Activated CD4-positive, alpha-beta T cell treated with anti-CD3 and anti-CD28 coated beads for 4 hours (primary cell): ENCODE measurements at regions not wholly inside any gene's neighbourhood (a gene's known extent, or its start where the extent isn't known, plus 50 kb on each side); places are given as distances from the start of the nearest gene placed in this dataset.
"Not testable (repeated sequence)": the region's sequence is repeated elsewhere in the genome, so short reads cannot be mapped to it uniquely, and the experiment has no call there.

Experiments
- DNase-seq, 2 donors: peaks; one replicate each; pipeline ENCODE4 v3.0.0-alpha.2; 2020

DNA sequence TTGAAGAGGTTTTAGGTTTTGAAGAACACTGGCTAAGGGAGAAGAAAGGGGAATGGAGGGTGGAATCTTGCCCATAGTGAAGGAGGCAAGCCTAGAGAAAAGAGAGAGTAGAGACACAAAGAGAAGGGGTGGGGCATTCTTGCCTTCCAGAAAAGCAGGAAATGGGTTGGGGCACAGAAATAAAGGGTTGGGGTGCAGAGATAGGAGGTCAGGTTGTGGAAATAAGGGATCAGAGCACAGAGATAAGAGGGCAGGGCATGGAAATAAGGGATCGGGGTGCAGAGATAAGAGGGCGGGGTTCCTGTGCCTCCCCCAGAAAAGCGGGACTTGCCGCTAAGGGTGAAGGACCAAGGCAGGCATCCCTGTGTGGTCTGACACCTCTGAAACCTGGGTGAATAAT is 69.9 kb downstream of the ALG1L2 start:
- not testable (repeated sequence) for DNase-seq

DNA sequence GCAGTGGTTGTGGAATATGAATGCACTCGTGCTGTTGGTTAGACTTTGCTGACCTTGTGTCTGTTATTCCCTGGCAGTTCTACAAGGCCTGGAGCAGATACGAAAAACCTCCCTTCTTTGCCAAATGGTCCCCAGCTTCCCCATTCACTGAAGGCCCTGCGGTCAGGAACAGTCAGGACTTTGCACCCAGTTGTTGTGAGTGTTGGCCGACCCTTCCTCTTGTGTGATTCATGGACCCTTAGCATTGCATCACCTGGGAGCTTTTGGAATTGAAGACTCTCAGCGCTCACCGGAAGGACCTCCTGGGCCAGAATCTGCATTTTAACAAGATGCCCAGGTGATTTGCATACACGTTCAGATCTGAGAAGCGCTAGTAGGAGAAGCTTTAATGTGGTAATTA is 71.6 kb downstream of the ALG1L2 start:
- not testable (repeated sequence) for DNase-seq

DNA sequence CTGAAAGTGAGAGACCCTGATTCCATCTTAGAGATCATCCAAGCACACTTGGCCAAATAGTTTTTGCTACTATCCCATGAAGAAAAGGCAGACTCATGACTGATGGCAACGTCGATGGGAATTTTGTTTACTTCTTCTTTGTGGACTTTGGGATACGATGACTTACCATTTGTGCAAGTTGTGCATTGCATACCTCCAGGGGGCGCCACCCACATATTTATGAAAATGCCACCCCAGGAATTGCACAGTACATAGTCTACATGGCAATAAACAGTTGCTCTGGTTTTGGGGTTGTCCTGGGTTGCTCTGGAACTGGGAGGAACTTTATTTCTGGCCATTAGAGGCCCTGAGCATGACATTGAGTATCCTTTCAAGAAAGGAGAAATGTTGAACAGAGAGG is 73.8 kb downstream of the ALG1L2 start:
- not testable (repeated sequence) for DNase-seq

DNA sequence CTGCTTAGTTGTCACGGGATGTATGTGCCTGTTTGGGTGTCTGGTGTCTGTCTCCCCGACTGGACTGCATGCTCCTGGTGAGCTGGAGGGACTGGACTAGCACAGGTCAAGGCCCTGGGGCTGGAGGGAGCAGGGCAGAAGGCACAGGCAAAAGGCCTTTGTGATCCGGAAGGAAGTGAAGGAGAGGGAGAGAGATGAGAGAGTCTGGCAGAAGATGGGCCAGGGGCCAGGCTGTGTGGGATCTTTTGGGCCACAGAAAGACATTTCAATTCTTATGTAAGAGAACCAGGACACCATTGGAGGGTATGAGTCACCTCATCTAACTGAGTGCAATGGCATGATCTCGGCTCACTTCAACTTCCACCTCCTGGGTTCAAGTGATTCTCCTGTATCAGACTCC is 85.2 kb downstream of the ALG1L2 start:
- DNase-seq: not testable (repeated sequence)

DNA sequence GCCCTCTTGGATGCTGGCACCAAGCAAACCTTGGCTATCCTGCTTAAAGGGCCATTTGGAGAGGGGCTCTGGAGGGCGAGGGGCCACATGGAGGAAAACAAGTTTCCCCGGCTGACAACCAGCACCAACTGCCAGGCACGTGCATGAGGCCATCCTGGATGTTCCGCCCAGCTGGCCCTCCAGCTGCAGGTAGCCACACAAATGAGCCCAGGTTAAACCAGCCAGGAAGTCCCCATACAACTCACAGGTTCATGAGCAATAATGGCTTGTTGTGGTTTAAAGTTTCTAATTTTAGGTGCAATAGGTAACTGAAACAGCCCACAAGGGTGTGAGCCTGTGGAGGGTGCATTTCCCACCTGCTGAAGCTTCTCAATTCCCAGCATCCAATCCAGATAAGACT is 93.6 kb downstream of the ALG1L2 start:
- DNase-seq: not testable (repeated sequence)

DNA sequence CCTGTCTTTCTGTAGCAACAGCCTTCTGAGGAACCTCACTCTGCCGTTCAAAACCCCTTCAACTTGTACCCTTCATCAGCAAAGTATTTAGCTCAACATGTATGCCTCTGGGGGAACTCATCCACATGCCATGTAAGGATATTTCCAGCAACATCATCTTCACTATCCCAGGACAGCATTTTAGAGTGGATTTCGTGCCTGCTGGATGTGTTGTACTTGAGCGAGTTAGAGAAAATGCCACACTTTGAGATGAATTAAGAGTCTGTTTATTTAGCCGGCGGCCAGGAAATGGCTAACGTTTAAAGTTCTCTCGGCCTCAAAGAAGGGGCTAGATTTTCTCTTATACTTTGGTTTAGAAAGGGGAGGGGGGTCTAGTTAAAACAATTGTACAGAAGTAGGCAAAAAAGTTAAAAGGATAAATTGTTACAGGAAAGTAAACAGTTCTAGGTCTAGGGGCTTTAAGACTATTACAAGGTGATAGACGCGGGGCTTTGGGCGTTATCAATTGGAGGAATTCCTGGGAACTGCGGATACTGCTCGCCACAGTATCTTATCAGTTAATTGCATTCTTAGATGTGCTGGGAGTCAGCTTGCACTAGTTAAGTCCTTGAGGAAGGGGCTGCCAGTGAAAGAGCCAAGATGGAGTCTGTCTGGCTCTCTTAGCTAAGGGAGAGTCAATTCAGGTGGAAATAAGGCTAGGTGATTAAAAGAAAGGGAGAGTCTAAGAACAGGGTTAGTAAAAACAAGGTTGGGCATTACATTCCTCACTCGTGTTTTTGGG is 95.0 kb downstream of the ALG1L2 start:
- DNase-seq: not testable (repeated sequence)

DNA sequence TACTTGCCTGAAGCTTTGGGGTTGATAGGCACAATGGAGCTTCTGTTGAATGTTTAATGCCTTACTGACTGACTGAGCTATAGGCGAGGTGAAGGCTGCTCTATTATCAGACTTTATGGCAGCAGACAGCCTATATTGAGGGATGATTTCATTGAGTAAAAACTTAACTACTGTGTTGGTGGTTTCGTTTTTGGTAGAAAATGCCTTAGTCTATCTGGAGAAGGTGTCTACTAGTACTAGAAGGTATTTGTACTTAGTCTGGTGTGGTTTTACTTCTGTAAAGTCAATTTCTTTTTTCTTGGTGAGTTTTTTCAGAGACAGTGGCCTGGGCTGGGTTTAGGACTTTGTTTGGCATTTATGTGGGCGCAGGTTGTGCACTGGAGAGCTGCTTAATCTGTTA is 97.2 kb downstream of the ALG1L2 start:
- not testable (repeated sequence) for DNase-seq

DNA sequence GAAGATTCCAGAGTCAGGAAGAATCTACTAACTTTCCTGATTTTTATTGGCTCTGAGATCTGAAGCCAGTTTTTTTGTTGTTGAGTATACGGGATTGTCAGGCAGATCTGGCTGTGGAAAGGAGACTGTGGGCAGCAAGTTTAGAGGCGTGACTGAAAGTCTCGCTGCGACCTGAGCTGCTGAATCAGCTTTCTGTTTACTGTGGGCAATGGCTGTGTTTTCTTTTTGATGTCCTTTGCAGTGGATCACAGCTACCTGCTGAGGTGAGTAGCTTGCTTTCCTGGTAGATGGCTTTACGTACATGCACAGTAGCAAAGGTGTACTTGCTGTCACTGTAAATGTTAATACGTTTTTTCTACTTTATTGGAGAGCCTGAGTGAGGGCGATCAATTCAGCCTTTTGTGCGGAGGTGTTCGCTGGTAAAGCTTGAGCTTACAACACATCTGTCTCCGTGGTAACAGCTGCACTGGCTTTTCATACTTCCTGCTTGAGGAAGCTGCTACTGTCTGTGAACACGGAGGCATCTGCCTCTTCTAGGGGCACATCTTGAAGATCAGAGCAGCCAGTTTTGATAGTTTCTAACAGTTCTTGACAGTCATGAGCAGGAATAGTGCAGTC is 97.8 kb downstream of the ALG1L2 start:
- peak; percentile 20 to 24 for DNase-seq

DNA sequence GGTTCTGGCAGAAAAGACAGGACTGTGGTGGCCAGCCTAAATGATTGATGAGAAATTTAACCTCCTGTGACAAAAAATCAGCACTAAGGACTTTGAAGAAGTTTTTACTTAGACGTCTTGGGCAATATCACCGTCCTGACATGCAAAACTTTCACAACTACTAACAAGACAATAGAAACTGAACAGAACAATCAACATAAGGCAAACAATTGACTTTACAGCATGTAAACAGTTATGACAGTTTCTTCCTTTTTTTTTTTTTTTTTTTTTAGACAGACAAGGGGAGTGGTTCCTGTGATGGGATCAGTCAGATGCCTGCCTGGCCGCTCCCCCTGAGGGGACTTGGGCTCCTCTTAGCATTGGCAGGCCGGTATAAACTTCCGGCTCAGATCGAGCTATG is 100.8 kb downstream of the ALG1L2 start:
- DNase-seq: not testable (repeated sequence)

DNA sequence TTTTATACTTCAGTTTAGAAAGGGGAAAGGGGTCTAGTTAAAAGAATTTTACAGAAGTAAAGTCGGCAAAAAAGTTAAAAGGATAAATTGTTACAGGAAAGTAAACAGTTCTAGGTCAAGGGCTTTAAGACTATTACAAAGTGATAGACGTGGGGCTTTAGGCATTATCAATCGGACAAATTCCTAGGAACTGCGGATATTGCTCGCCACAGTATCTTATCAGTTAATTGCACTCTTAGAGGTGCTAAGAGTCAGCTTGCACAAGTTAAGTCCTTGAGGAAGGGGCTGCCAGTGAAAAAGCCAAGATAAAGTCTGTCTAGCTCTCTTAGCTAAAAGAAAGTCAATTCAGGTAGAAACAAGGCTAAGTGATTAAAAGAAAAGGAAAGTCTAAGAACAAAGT is 102.1 kb downstream of the ALG1L2 start:
- not testable (repeated sequence) for DNase-seq

DNA sequence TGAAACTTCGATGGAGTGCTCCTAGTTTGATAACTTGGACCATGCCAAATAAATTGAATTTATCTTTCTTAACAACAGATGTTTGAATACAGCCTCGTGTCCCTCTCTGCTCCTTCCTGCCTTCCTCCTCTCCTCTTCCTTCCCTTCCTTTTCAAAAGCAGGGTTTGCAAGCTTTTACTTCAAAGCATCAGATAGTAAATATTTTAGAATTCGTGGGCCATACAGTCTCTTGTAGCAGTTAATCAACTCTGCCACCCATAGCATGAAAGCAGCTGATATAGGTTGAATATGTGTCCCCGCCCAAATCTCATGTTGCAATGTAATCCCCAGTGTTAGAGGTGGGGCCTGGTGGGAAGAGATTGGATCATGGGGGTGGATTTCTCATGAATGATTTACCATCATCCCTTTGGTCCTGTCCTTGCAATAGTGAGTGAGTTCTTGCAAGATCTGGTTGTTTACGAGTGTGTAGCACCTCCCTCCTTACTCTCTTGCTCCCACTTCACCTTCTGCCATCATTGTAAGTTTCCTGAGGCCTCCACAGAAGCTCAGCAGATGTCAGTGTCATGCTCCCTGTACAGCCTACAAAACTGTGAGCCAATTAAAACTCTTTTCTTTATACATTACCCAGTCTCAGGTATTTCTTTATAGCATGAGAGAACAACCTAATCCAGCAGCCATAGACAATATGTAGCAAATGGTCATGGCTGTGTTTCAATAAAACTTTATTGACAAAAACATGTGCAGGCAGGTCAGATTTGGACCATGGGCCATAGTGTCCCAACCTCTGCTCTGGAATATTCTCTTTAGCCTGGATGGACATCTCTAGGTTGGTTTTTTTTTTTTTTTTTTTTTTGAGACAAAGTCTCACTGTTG is 102.8 kb downstream of the ALG1L2 start:
- not testable (repeated sequence) for DNase-seq

DNA sequence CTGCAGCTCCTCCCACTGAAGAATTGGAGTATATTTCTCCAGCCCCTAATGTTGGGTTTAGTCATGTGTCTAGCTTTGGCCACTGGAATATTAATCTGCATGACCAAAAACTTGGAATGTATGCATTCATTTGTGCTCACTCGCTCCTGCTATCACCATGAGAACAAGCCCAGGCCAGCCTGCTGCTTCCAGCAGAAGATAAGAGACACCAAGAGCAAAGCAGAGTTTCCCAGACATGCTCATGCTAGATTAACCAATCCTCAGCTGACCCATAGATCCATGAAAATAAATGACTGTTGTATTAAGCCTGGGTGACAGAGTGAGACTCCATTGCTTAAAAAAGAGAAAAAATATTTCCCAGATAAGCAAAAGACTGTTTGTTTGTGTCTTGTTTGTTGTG is 119.6 kb downstream of the ALG1L2 start:
- DNase-seq: not testable (repeated sequence)

DNA sequence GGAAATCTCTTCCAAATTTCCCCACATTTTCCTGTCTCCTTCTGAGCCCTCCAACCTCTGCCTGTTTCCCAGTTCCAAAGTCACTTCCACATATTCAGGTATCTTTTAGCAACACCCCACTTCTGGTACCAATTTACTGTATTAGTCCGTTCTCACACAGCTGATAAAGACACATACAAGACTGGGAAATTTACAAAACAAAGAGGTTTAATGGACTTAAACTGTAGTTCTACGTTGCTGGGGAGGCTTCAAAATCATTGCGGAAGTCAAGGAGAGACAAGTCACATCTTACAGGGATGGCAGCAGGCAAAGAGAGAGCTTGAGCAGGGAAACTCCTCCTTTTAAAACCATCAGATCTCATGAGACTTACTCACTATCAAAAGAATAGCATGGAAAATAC is 122.0 kb downstream of the ALG1L2 start:
- DNase-seq: not testable (repeated sequence)

DNA sequence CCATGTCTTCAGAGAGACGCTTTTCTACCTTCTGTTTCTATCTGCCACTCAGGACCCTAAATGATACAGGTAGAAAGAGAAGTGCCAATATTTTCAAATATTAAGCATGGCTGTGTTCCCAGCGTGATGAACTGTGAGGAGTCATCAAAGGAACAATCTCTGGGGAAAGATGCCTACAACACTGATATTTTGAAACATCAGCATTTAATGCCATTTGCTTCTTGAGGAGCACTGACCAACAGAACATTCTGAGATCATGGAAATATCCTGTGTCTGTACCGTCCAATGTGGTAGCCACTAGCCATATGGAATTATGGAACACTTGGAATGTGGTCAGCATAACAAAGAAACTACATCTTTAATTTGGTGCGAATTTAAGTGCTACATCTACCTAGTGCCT is 117.9 kb upstream of the COL6A5 start:
- DNase-seq: no peak

DNA sequence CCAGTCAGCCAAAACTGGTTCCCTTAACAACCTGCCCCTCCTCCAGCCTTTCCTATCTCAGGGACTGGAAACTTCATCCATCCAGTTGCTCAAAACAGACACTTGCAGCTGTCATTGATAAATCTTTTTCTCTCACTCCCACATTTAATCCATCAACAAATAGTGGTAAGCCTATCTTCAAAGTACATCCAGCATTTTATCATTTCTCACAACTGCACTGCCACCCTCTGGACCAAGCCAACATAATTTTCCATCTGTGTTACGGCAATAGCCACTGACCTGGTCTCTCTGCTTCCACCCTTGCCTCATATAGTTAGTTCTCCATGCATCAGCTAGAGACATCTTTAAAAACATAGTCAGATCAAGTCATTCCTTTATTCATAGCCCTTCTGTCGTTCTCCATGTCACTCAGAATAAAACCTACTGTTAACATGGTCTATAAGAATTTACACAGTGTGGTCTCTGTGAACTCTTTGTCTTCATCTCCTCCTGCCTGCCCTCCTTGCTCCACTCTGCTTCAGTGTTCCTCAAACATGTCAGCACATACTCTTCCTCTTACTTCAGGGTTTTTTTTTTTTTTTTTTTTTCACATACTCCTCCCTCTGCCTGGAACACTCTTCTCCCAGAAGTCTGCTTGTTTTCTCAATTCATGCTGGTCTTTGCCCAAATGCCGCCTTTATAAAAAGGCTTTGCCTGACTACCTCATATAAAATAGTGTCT is 102.5 kb upstream of the COL6A5 start:
- no peak for DNase-seq

DNA sequence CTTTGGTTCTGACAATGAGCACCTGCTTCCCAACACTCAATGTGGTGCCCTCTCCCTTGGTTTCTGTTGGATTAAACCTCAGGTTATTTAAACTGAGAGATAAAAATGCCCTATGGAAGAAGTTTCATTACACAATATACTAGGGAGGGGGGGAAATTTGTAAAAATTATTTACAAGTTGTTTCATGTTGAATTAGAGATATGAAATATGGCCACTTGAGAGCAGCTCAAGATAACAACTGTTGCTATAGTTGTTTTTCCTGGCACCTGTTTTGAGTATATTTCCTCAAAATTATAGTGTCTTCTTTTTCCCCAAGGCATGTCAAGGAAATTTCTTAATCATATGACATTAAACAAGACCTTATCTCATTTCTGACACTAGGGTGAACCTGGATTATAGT is 101.7 kb upstream of the COL6A5 start:
- no peak for DNase-seq

DNA sequence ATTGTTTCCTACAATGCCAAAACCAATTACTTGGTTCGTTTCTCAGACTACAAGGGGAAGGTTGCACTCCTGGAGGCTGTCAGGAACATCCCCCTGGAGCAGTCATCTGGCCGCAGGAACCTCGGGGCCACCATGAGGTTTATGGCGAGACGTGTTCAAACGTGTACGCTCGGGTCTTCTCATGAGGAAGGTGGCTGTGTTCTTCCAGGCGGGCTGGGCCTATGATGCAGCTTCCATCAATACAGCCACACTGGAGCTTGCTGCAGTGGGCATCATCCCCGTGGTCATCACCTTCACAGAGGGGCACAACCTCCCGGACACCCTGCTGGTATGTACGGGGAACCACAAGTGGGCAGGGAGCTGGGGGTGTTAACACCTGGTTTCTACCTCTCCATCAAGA is 94.5 kb upstream of the COL6A5 start:
- DNase-seq: no peak

DNA sequence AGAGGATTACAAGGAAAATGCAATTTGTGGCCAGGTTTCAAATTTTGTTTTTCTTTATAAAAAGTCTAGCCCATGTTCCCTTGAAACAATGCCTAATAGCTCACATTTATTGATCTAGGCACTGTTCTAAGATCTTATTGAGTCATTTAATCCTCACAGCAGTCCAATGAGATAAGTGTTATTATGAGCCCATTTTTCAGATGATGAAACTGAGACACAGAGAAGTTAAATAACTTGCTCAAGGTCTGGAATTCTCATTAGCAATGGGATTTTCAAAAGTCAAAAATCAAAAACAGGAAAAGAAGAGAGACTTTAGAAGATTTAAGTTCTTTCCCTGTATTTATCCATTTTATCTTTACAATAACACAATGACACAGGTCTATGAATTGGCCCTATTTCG is 90.0 kb upstream of the COL6A5 start:
- no peak for DNase-seq

DNA sequence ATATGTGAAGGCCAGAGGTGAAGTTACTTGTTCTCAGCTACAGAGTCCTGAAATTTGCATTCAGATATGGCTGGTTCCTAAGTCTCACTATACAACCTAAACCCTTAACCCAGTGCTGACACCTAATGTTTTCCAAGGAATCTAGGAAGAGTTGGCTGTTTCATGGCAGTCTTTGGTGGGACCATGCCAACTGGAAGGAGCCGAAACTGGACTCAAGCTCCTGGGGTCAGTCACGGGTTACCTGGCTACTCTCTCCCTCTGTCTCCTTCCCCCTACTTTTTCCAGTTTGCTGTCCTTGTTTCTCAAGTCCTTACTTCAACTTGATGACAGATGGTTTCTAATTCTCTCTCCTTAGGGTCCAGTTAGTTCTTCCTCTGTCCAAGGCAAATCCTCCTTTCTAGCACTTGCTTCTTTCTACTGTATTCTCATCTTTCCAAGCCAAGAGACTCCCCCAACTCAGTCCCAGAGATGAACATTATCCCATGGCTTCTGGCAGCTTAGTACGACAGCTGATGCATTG is 88.6 kb upstream of the COL6A5 start:
- no peak for DNase-seq

DNA sequence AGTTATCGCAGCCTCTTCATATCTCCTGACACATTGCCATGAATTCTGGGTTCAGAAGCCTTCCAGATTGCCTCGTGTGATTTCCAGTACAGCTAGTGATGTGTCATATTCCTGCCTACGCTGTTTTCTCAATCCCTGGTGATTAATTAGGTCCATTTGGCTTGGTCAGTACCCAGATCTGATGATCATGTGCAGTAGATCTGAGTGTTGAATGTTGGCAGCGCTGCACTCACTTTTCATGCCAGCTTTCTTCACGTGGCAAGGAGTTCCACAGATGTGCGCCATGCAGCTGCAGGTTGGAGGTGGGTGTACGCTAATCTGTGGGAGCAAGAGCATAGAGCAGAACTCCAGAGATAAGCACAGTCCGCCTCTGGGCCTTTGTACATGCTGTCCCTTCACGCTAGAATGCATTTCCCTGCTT is 86.9 kb upstream of the COL6A5 start:
- DNase-seq: no peak

DNA sequence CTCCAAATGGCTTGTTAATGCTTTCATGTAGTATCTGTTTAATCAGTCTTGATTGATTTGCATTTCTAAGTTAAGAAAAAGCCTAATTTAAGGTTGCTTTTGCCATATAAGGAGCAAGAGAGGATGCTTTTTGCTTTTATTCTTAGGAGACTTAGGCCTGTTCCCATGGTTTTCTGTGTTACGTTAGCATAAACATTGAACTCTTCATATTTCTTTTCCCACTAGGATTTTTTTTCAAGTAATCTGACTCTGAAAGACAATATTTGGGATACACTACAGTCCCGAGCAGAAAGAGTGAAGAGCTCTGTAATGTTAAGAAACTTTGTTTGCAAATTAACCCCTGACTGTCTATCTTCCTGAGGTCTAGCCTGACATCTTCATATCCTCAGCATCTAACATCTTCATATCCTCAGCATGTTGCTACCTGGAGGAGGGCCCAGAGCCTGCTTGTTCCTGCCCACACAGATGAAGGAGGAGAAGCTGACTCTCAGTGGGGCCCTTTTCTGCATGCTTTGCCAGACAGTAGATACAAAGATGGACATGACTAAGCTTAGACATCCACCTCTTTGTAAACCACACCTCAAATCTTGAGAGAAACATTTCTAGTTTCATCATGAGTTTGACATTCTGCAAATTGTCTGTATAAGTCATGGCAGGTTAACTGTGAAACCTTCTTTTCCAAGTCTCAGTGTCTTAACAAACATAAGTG is 86.2 kb upstream of the COL6A5 start:
- no peak for DNase-seq

DNA sequence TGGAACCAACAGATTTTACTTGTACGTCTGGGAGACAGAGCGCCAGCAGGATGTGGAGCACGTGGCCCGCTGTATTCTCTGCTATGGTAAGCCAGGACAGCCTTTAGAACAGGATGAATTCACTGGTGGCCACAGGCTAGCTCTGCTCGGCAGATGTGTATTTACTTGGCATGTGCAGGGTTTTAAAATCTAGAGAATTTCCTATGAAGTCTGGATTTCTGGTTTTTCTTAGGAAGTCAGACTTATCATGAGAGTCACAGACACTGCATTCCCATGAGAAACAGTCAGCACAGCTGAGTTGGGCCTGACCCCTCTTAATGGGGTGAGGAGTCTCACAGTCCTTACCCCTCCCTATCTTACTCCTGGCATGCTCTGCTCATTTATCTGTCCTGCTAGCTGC is 84.6 kb upstream of the COL6A5 start:
- no peak for DNase-seq
